22Rv1 (cell line): ENCODE measurements at regions not wholly inside any gene's neighbourhood (a gene's known extent, or its start where the extent isn't known, plus 50 kb on each side); places are given as distances from the start of the nearest gene placed in this dataset.
A peak's percentile ranks its signal among the peaks of the same experiment; 100 is the strongest.

Experiments
- H3K27ac ChIP-seq: fragments of 450-650 bp; 2 replicates; pipeline ENCODE4 v1.5.1; 2017
- ZFX ChIP-seq: fragments of 450-650 bp; IDR thresholded peaks from 2 replicates; pipeline ENCODE4 v1.6.1; 2017; ENCODE audit warnings: antibody characterized with exemption, borderline replicate concordance
- TF ChIP-seq, protein P1 (sequence below): fragments of 450-650 bp; IDR thresholded peaks from 2 replicates; pipeline ENCODE4 v1.5.1; 2017; ENCODE audit warnings: mild to moderate bottlenecking

DNA sequence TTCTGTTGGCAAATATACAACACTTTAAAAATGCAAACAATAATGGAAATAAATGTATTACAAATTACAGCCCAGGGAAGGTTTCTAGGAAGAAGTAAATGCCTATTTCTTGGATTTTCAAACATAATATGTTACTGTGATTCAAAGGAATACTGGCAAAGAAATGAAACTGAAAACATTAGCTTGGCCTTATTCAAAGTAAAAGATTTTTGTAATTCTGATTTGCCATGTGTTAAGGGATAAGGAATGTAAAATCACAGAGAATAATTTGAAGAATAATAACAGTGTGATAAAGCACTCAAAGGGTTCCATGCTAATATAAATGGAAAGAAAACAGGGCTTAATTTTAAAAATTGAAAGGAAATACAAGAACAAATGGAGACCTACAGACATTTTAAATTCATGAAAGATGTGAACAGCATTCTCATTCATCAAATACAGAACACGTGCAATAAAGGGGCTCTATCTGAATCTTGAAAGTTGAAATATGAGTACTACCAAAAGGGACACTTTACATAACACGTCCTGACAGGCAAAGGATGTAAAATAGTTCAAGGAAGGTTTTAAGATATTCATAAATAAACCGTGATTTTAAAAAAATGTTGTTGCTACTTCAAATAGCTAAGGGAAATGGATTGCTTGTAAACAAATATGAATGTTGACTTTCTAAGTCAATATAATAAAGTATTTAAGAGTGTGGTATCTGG, 138.1 kb downstream of the RFPL4B start:
- TF ChIP-seq, protein P1, sequence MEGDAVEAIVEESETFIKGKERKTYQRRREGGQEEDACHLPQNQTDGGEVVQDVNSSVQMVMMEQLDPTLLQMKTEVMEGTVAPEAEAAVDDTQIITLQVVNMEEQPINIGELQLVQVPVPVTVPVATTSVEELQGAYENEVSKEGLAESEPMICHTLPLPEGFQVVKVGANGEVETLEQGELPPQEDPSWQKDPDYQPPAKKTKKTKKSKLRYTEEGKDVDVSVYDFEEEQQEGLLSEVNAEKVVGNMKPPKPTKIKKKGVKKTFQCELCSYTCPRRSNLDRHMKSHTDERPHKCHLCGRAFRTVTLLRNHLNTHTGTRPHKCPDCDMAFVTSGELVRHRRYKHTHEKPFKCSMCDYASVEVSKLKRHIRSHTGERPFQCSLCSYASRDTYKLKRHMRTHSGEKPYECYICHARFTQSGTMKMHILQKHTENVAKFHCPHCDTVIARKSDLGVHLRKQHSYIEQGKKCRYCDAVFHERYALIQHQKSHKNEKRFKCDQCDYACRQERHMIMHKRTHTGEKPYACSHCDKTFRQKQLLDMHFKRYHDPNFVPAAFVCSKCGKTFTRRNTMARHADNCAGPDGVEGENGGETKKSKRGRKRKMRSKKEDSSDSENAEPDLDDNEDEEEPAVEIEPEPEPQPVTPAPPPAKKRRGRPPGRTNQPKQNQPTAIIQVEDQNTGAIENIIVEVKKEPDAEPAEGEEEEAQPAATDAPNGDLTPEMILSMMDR, result no peak
- no peak for TF ChIP-seq ZFX
- no peak overlapping the region for H3K27ac ChIP-seq

- TF ChIP-seq, protein P1, result no peak
- TF ChIP-seq ZFX, result no peak
- no peak overlapping the region for H3K27ac ChIP-seq
Measured at GRCh38 chr6:112485827-112486212, 138.7 kb downstream of the RFPL4B start.

GRCh38 chr6:112486454-112486853, 139.3 kb downstream of the RFPL4B start:
- TF ChIP-seq, protein P1, result no peak
- no peak for TF ChIP-seq ZFX
- no peak overlapping the region for H3K27ac ChIP-seq

GRCh38 chr6:112488238-112488637, 141.1 kb downstream of the RFPL4B start:
- no peak overlapping the region for H3K27ac ChIP-seq
- TF ChIP-seq, protein P1, result no peak
- no peak for TF ChIP-seq ZFX

DNA sequence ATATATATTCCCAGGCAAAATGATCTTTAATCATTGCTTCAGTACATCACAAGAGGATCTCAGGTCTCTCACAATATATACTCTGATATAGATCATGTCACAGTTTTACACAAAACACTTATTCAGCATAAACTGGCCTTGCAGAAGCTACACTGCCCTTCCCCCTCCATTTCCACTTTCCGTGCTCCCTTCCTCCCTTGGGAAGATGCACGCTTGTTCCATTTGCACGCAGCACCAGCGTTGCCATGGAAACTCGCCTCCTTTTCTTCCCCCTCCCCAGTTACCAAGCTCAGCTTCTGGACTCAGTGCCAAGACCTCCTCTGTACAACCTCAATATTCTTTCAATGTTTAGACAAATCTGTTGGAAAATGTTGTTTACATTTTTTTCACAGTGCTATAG, 154.6 kb downstream of the RFPL4B start:
- TF ChIP-seq, protein P1, result no peak
- TF ChIP-seq ZFX, result no peak
- no peak overlapping the region for H3K27ac ChIP-seq

GRCh38 chr6:112502351-112503090, 155.4 kb downstream of the RFPL4B start:
- TF ChIP-seq, protein P1, result peak; percentile 37
- no peak for TF ChIP-seq ZFX
- H3K27ac ChIP-seq, result no peak overlapping the region

DNA sequence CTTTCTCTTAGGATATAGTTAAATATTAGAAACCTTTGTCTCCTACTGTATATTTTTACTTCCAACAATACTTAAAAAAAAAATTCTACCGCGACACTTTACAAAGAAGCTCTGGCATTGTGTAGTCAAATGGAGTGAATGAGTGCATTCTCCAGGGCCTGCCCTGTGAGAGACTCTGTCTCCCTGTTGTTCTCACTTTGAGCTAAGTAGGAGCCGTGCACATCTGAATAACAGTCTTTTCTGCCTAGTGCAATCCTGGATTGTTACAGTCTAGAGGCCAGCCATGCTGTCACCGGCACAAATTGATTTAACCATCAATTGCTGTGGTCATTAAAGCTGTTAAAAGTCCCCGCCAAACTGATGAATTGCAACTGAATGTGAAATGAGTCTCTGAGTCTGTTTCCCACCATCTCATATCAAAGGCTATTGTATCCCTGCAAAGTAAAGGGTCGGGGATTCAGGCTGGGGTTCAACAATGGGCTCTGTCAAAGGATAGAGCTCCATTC, 156.0 kb downstream of the RFPL4B start:
- no peak overlapping the region for H3K27ac ChIP-seq
- no peak for TF ChIP-seq ZFX
- TF ChIP-seq, protein P1, result no peak
